ENCODE measurements at regions not wholly inside any gene's neighbourhood (a gene's known extent, or its start where the extent isn't known, plus 50 kb on each side); places are given as distances from the start of the nearest gene placed in this dataset.

- Histone ChIP-seq H3K36me3 (no peaks in the 10 kb centered on the region), H3K4me3 (no peak overlapping the region), H3K4me1 (no peaks in the 10 kb centered on the region), H3K9me3 (peaks cover 0 to 7% (median 0%) of the 10 kb centered on the region in 11 donors), H3K27ac (no peak overlapping the region), H3K27me3 (no peaks in the 10 kb centered on the region)
- TF ChIP-seq CTCF (IDR thresholded peaks at IDR 0.05), result no peak
- 91 to 95% methylated on average over 3 of the region's 3 CpGs for WGBS, 2 donors
- DNase-seq (no peak), ATAC-seq (no peak)
- intact Hi-C loops (cut with DNase I), result no loop called here
These were observed 187.7 kb downstream of the IRS1 start for GRCh38 chr2:226611944-226612318.

- intact Hi-C loops (cut with DNase I), result no loop called here
- Histone ChIP-seq H3K9me3 (peaks cover 0 to 7% (median 0%) of the 10 kb centered on the region in 11 donors), H3K4me3 (no peak overlapping the region), H3K4me1 (no peaks in the 10 kb centered on the region), H3K27ac (no peak overlapping the region), H3K36me3 (no peaks in the 10 kb centered on the region), H3K27me3 (no peaks in the 10 kb centered on the region)
- WGBS, 2 donors, result 80 to 87% methylated on average over 4 of the region's 4 CpGs
- DNase-seq (no peak), ATAC-seq (no peak)
- no peak for TF ChIP-seq CTCF (IDR thresholded peaks at IDR 0.05)
These were observed 188.2 kb downstream of the IRS1 start for GRCh38 chr2:226611196-226611943.

GRCh38 chr2:226609366-226609765 is 190.3 kb downstream of the IRS1 start:
- intact Hi-C loops (cut with DNase I), result no loop called here
- H3K4me3 ChIP-seq, result no peak overlapping the region
- ATAC-seq (peak in 7 of 8 donors; percentile 31 to 89 (median 61)), DNase-seq (no peak)
- peaks cover 0 to 7% (median 0%) of the 10 kb centered on the region in 11 donors for H3K9me3 ChIP-seq
- no peak overlapping the region for H3K27ac ChIP-seq
- WGBS, 2 donors, result 7 to 18% methylated on average over 1 of the region's 1 CpG
- no peaks in the 10 kb centered on the region for H3K36me3 ChIP-seq
- H3K4me1 ChIP-seq, result no peaks in the 10 kb centered on the region
- no peaks in the 10 kb centered on the region for H3K27me3 ChIP-seq
- no peak for TF ChIP-seq CTCF (IDR thresholded peaks at IDR 0.05)

GRCh38 chr2:226608451-226608850 is 191.2 kb downstream of the IRS1 start:
- WGBS, 2 donors, result 82 to 86% methylated on average over 5 of the region's 5 CpGs
- intact Hi-C loops (cut with DNase I), result no loop called here
- Histone ChIP-seq H3K9me3 (peaks cover 0 to 7% (median 0%) of the 10 kb centered on the region in 11 donors), H3K4me3 (no peak overlapping the region), H3K27ac (no peak overlapping the region), H3K36me3 (no peaks in the 10 kb centered on the region), H3K4me1 (no peaks in the 10 kb centered on the region), H3K27me3 (peaks cover 0 to 4% (median 0%) of the 10 kb centered on the region in 7 donors)
- DNase-seq (no peak), ATAC-seq (no peak)
- TF ChIP-seq CTCF (IDR thresholded peaks at IDR 0.05), result no peak
